Activated effector memory CD4-positive, alpha-beta T cell treated with anti-CD3 and anti-CD28 coated beads, Interleukin-2, amount 50 U/mL, for 16 hours (primary cell): ENCODE measurements at regions not wholly inside any gene's neighbourhood (a gene's known extent, or its start where the extent isn't known, plus 50 kb on each side); places are given as distances from the start of the nearest gene placed in this dataset.

ENCODE experiments used
- DNase-seq: peaks from one replicate; pipeline ENCODE4 v3.0.0-alpha.2; 2020

GRCh38 chr9:17894501-17895160 lies 315.8 kb downstream of the SH3GL2 start:
- DNase-seq: no peak

- DNase-seq: no peak
Observed at GRCh38 chr9:17900606-17901005, 321.7 kb downstream of the SH3GL2 start.

GRCh38 chr9:17905366-17905765 lies 326.5 kb downstream of the SH3GL2 start:
- DNase-seq: no peak

GRCh38 chr9:17905781-17906175 lies 326.9 kb downstream of the SH3GL2 start:
- DNase-seq: no peak

GRCh38 chr9:17906176-17906840 lies 327.4 kb downstream of the SH3GL2 start:
- no peak for DNase-seq

- DNase-seq: no peak
Observed at GRCh38 chr9:17906841-17907778, 328.2 kb downstream of the SH3GL2 start.

- DNase-seq: no peak
Observed at GRCh38 chr9:17907779-17908508, 329.1 kb downstream of the SH3GL2 start.

- DNase-seq: no peak
Observed at GRCh38 chr9:17926246-17926645, 347.4 kb downstream of the SH3GL2 start.

- DNase-seq: no peak
Observed at GRCh38 chr9:17927616-17928015, 348.8 kb downstream of the SH3GL2 start.

GRCh38 chr9:17928228-17928627 lies 349.4 kb downstream of the SH3GL2 start:
- no peak for DNase-seq

GRCh38 chr9:17928768-17929167 lies 349.9 kb downstream of the SH3GL2 start:
- no peak for DNase-seq

GRCh38 chr9:17929506-17929905 lies 350.6 kb downstream of the SH3GL2 start:
- DNase-seq: no peak

GRCh38 chr9:17930071-17930470 lies 351.2 kb downstream of the SH3GL2 start:
- DNase-seq: no peak

GRCh38 chr9:17936365-17936764 lies 357.5 kb downstream of the SH3GL2 start:
- DNase-seq: no peak

GRCh38 chr9:17938035-17938655 lies 359.3 kb downstream of the SH3GL2 start:
- DNase-seq: no peak

- no peak for DNase-seq
Observed at GRCh38 chr9:17942498-17942897, 363.6 kb downstream of the SH3GL2 start.

- DNase-seq: no peak
Observed at GRCh38 chr9:17955409-17955808, 376.5 kb downstream of the SH3GL2 start.

GRCh38 chr9:17958363-17958762 lies 379.5 kb downstream of the SH3GL2 start:
- DNase-seq: no peak

GRCh38 chr9:17962747-17963146 lies 383.9 kb downstream of the SH3GL2 start:
- DNase-seq: no peak

GRCh38 chr9:17963498-17963897 lies 384.6 kb downstream of the SH3GL2 start:
- no peak for DNase-seq

- no peak for DNase-seq
Observed at GRCh38 chr9:17967731-17968130, 388.9 kb downstream of the SH3GL2 start.

- DNase-seq: no peak
Observed at GRCh38 chr9:17969232-17969631, 390.4 kb downstream of the SH3GL2 start.

GRCh38 chr9:17970277-17970676 lies 391.4 kb downstream of the SH3GL2 start:
- DNase-seq: no peak
